CD14-positive monocyte (primary cell): ENCODE measurements at regions not wholly inside any gene's neighbourhood (a gene's known extent, or its start where the extent isn't known, plus 50 kb on each side); places are given as distances from the start of the nearest gene placed in this dataset.

Source experiments
- DNase-seq, 3 donors: peaks; one replicate each; pipeline ENCODE4 v3.0.0-alpha.2; 2011 to 2022
- H2AFZ ChIP-seq: 2 replicates; pipeline ENCODE4 v1.6.0; 2012; ENCODE audit warnings: mild to moderate bottlenecking, low read depth, low read length, inconsistent platforms; ENCODE audit not compliant: insufficient read depth, poor library complexity, severe bottlenecking
- H3K27ac ChIP-seq, 2 donors: 1 replicate in 1 of 2; 2 replicates in 1 of 2; pipeline ENCODE4 v1.5.1; 2012 to 2013; ENCODE audit warnings: low read length in 2 of 2, control low read depth in 1 of 2, inconsistent platforms in 1 of 2, low read depth in 1 of 2, mild to moderate bottlenecking in 1 of 2
- H3K27me3 ChIP-seq, 2 donors: one replicate each; pipeline versions ENCODE4 v1.6.0 to v1.6.1; 2011 to 2013; ENCODE audit warnings: low read length in 2 of 2; ENCODE audit not compliant: control insufficient read depth in 2 of 2, insufficient read depth in 2 of 2
- H3K36me3 ChIP-seq, 2 donors: replicated peaks in 1 of 2; 1 replicate in 1 of 2; 2 replicates in 1 of 2; pipeline versions ENCODE4 v1.5.1 to v1.6.1; 2012 to 2013; ENCODE audit warnings: low read length in 2 of 2, control low read depth in 1 of 2, inconsistent platforms in 1 of 2, mild to moderate bottlenecking in 1 of 2; ENCODE audit not compliant: insufficient read depth in 2 of 2, control insufficient read depth in 1 of 2
- H3K4me1 ChIP-seq, 2 donors: 1 replicate in 1 of 2; 2 replicates in 1 of 2; pipeline versions ENCODE4 v1.5.1 to v1.6.1; 2012 to 2013; ENCODE audit warnings: low read length in 2 of 2, control low read depth in 1 of 2, inconsistent platforms in 1 of 2, mild to moderate bottlenecking in 1 of 2, moderate library complexity in 1 of 2; ENCODE audit not compliant: insufficient read depth in 2 of 2, control insufficient read depth in 1 of 2
- H3K4me2 ChIP-seq: replicated peaks from 2 replicates; pipeline ENCODE3; 2012; ENCODE audit warnings: low read length, moderate library complexity, mild to moderate bottlenecking; ENCODE audit not compliant: poor library complexity, severe bottlenecking; ENCODE audit errors: extremely low read depth
- H3K4me3 ChIP-seq, 3 experiments: fragments of 200-600 bp in 1 of 3; sonication (generic) in 1 of 3; replicated peaks in 1 of 3; 1 replicate in 2 of 3; 2 replicates in 1 of 3; pipeline ENCODE4 v1.5.1; 2011 to 2013; ENCODE audit warnings: low read length in 3 of 3, mild to moderate bottlenecking in 3 of 3, control low read depth in 2 of 3, low read depth in 2 of 3, inconsistent platforms in 1 of 3, moderate library complexity in 1 of 3
- H3K79me2 ChIP-seq: 2 replicates; pipeline ENCODE4 v1.6.0; 2012; ENCODE audit warnings: mild to moderate bottlenecking, control low read depth, inconsistent platforms, low read length, moderate library complexity; ENCODE audit not compliant: insufficient read depth
- H3K9ac ChIP-seq: 2 replicates; pipeline ENCODE4 v1.6.0; 2017; ENCODE audit warnings: low read length, mild to moderate bottlenecking; ENCODE audit not compliant: insufficient read depth, poor library complexity, severe bottlenecking
- H3K9me3 ChIP-seq, 2 donors: replicated peaks in 1 of 2; 1 replicate in 1 of 2; 2 replicates in 1 of 2; pipeline versions ENCODE4 v1.5.1 to v1.6.1; 2012 to 2013; ENCODE audit warnings: low read length in 2 of 2, control low read depth in 1 of 2; ENCODE audit not compliant: control insufficient read depth in 1 of 2, insufficient read depth in 1 of 2
- H4K20me1 ChIP-seq: 2 replicates; pipeline ENCODE4 v1.6.0; 2012; ENCODE audit warnings: mild to moderate bottlenecking, low read length, control low read depth, moderate library complexity; ENCODE audit not compliant: insufficient read depth
- H3K27ac Mint-ChIP-seq, 7 donors: one replicate each; pipeline ENCODE4 v1.8.0; 2020; ENCODE audit warnings: mild to moderate bottlenecking in 7 of 7, mixed read lengths in 7 of 7, moderate library complexity in 6 of 7, inconsistent platforms in 2 of 7
- H3K27me3 Mint-ChIP-seq, 3 donors: one replicate each; pipeline ENCODE4 v1.8.0; 2021 to 2022; ENCODE audit warnings: low read depth in 3 of 3, mild to moderate bottlenecking in 3 of 3, mixed read lengths in 3 of 3, moderate library complexity in 3 of 3, inconsistent platforms in 1 of 3
- H3K36me3 Mint-ChIP-seq, 2 donors: one replicate each; pipeline ENCODE4 v1.8.0; 2020; ENCODE audit warnings: mixed read lengths in 2 of 2, inconsistent platforms in 1 of 2, mild to moderate bottlenecking in 1 of 2
- H3K4me1 Mint-ChIP-seq: one replicate; pipeline ENCODE4 v1.8.0; 2020; ENCODE audit warnings: mild to moderate bottlenecking, mixed read lengths
- H3K4me3 Mint-ChIP-seq, 2 donors: one replicate each; pipeline ENCODE4 v1.8.0; 2020; ENCODE audit warnings: mild to moderate bottlenecking in 2 of 2, mixed read lengths in 2 of 2, moderate library complexity in 1 of 2
- H3K9me3 Mint-ChIP-seq, 7 donors: one replicate each; pipeline ENCODE4 v1.8.0; 2020 to 2022; ENCODE audit warnings: mixed read lengths in 7 of 7, mild to moderate bottlenecking in 6 of 7, moderate library complexity in 6 of 7, inconsistent platforms in 2 of 7
- CTCF ChIP-seq: fragments of 200-600 bp; IDR thresholded peaks from one replicate; pipeline ENCODE4 v1.8.0; 2022; ENCODE audit warnings: antibody characterized with exemption, mild to moderate bottlenecking
- WGBS: methylation state at CpG from one replicate; pipeline ENCODE4 v1.1.5; 2013; ENCODE audit warnings: missing lambda C conversion rate; ENCODE audit not compliant: insufficient coverage; 5-methylcytosine and 5-hydroxymethylcytosine counted together
- intact Hi-C, 2 donors: fragments of 100-400 bp; cut with micrococcal nuclease; formaldehyde crosslinking; loops; one replicate each; pipeline versions ENCODE4 v1.15.0 to v1.15.1; 2023

GRCh38 chr4:155524926-155525455 lies 141.7 kb upstream of the GUCY1A1 start:
- Histone ChIP-seq H3K4me2 (no peak overlapping the region), H3K9ac (no peak overlapping the region), H3K4me3 (no peak overlapping the region), H4K20me1 (no peaks in the 10 kb centered on the region), H3K36me3 (no peaks in the 10 kb centered on the region), H3K9me3 (peaks cover 4 to 9% of the 10 kb centered on the region in 2 donors), H2AFZ (no peak overlapping the region), H3K27ac (no peak overlapping the region), H3K4me1 (no peaks in the 10 kb centered on the region), H3K27me3 (no peaks in the 10 kb centered on the region), H3K79me2 (no peaks in the 10 kb centered on the region)
- TF ChIP-seq CTCF: no peak
- Mint-ChIP-seq H3K27ac (no peak overlapping the region), H3K9me3 (peaks cover 7 to 22% (median 13%) of the 10 kb centered on the region in 7 donors), H3K27me3 (peaks cover 0 to 1% (median 0%) of the 10 kb centered on the region in 3 donors), H3K4me1 (no peaks in the 10 kb centered on the region), H3K4me3 (no peak overlapping the region), H3K36me3 (no peaks in the 10 kb centered on the region)
- DNase-seq: no peak
- WGBS: 94% methylated on average over 2 of the region's 3 CpGs
- intact Hi-C loops: no loop called here

DNA sequence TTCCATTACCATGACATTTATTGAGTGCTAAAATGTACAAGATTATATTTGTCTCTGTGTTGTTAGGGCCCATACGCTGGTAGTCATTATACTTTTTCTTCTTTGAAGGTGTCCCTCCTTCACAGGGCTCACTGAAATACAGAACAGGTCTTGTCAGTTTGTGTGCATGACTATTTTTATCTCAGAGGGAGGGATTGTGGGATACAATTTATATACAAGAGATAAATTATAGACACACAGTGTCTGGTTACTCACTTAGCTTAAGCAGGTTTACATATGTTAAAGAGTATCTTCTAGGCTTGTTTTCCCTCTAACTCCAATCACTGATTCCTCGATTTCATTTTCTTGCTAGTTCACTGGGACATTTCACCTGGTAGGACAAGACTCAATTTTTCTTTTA lies 143.3 kb upstream of the GUCY1A1 start:
- no CpG with 5 or more reads among the region's 2 CpGs for WGBS
- no peak overlapping the region for H3K27ac Mint-ChIP-seq
- peaks cover 8 to 23% (median 13%) of the 10 kb centered on the region in 7 donors for H3K9me3 Mint-ChIP-seq
- Histone ChIP-seq H3K79me2 (no peaks in the 10 kb centered on the region), H3K4me2 (no peak overlapping the region), H3K36me3 (no peaks in the 10 kb centered on the region), H3K9ac (no peak overlapping the region), H3K4me3 (no peak overlapping the region), H3K4me1 (no peaks in the 10 kb centered on the region), H4K20me1 (no peaks in the 10 kb centered on the region), H3K9me3 (peaks cover 4 to 9% of the 10 kb centered on the region in 2 donors), H3K27me3 (no peaks in the 10 kb centered on the region), H3K27ac (no peak overlapping the region), H2AFZ (no peak overlapping the region)
- intact Hi-C loops: no loop called here
- H3K4me3 Mint-ChIP-seq: no peak overlapping the region
- no peak for TF ChIP-seq CTCF
- peaks cover 0 to 1% (median 0%) of the 10 kb centered on the region in 3 donors for H3K27me3 Mint-ChIP-seq
- H3K4me1 Mint-ChIP-seq: no peaks in the 10 kb centered on the region
- no peaks in the 10 kb centered on the region for H3K36me3 Mint-ChIP-seq
- DNase-seq: no peak
